Keratinocyte (primary cell): ENCODE measurements at regions not wholly inside any gene's neighbourhood (a gene's known extent, or its start where the extent isn't known, plus 50 kb on each side); places are given as distances from the start of the nearest gene placed in this dataset.
"Not testable (repeated sequence)": the region's sequence is repeated elsewhere in the genome, so short reads cannot be mapped to it uniquely, and the experiment has no call there.

Experiments
- DNase-seq: peaks from one replicate; pipeline ENCODE4 v3.0.0-alpha.2; 2011; ENCODE audit warnings: low read depth, missing footprints, low spot score
- FAIRE-seq: peaks from 2 replicates; lab custom pipeline; 2011; peaks lifted over from hg19 to GRCh38; lab: Jason Lieb, UNC
- H2AFZ ChIP-seq: 2 replicates; pipeline ENCODE4 v1.6.0; 2012; ENCODE audit warnings: low read length, control low read depth, inconsistent platforms; ENCODE audit not compliant: control insufficient read depth
- H3K27ac ChIP-seq: 2 replicates; pipeline ENCODE4 v1.5.1; 2011; ENCODE audit warnings: low read length; ENCODE audit not compliant: control insufficient read depth, insufficient read depth
- H3K27me3 ChIP-seq: 3 replicates; pipeline ENCODE4 v1.6.0; 2011; ENCODE audit warnings: low read length; ENCODE audit not compliant: control insufficient read depth, insufficient read depth; ENCODE audit errors: extremely low read depth
- H3K36me3 ChIP-seq, 2 experiments: 2 replicates in 1 of 2; 3 replicates in 1 of 2; pipeline ENCODE4 v1.5.1; 2011; ENCODE audit warnings: low read length in 2 of 2, mild to moderate bottlenecking in 1 of 2; ENCODE audit not compliant: control insufficient read depth in 2 of 2, insufficient read depth in 2 of 2; ENCODE audit errors: extremely low read depth in 1 of 2
- H3K4me1 ChIP-seq: 3 replicates; pipeline ENCODE4 v1.5.1; 2011; ENCODE audit warnings: low read length; ENCODE audit not compliant: control insufficient read depth, insufficient read depth; ENCODE audit errors: extremely low read depth
- H3K4me2 ChIP-seq: 3 replicates; pipeline ENCODE4 v1.6.0; 2011; ENCODE audit warnings: low read depth, low read length; ENCODE audit not compliant: control insufficient read depth, insufficient read depth; ENCODE audit errors: extremely low read depth
- H3K4me3 ChIP-seq, 3 experiments: fragments of 200-600 bp in 1 of 3; sonication (generic) in 1 of 3; 2 replicates in 2 of 3; 3 replicates in 1 of 3; pipeline ENCODE4 v1.5.1; 2011 to 2016; ENCODE audit warnings: low read length in 3 of 3, mild to moderate bottlenecking in 3 of 3, control low read depth in 2 of 3, inconsistent platforms in 1 of 3, low read depth in 1 of 3, mixed read lengths in 1 of 3, mixed run types in 1 of 3, moderate library complexity in 1 of 3; ENCODE audit not compliant: control insufficient read depth in 2 of 3, insufficient read depth in 2 of 3; ENCODE audit errors: extremely low read depth in 1 of 3
- H3K79me2 ChIP-seq: 2 replicates; pipeline ENCODE4 v1.6.0; 2012; ENCODE audit warnings: low read length; ENCODE audit not compliant: control insufficient read depth, insufficient read depth
- H3K9ac ChIP-seq: 3 replicates; pipeline ENCODE4 v1.6.0; 2011; ENCODE audit warnings: low read length; ENCODE audit not compliant: control insufficient read depth, insufficient read depth; ENCODE audit errors: extremely low read depth
- H3K9me1 ChIP-seq: 3 replicates; pipeline ENCODE4 v1.6.0; 2011; ENCODE audit warnings: low read length; ENCODE audit not compliant: control insufficient read depth, insufficient read depth; ENCODE audit errors: extremely low read depth
- H3K9me3 ChIP-seq: 2 replicates; pipeline ENCODE4 v1.5.1; 2012; ENCODE audit warnings: low read depth, low read length; ENCODE audit not compliant: control insufficient read depth
- H4K20me1 ChIP-seq: 3 replicates; pipeline ENCODE4 v1.6.0; 2011; ENCODE audit warnings: low read length; ENCODE audit not compliant: control insufficient read depth, insufficient read depth; ENCODE audit errors: extremely low read depth
- CTCF ChIP-seq, 3 experiments: IDR thresholded peaks in 1 of 3; conservative IDR thresholded peaks in 1 of 3; optimal IDR thresholded peaks in 1 of 3; 2 replicates in 2 of 3; 3 replicates in 1 of 3; pipeline versions ENCODE3 to v1.5.1; 2011; ENCODE audit warnings: low read length in 3 of 3, mild to moderate bottlenecking in 3 of 3, moderate library complexity in 2 of 3, control low read depth in 1 of 3, inconsistent platforms in 1 of 3; ENCODE audit not compliant: insufficient read depth in 2 of 3; ENCODE audit errors: extremely low read depth in 1 of 3
- EZH2 ChIP-seq: IDR thresholded peaks from one replicate; pipeline ENCODE4 v1.6.1; 2012; ENCODE audit warnings: inconsistent platforms, mild to moderate bottlenecking, low read length, moderate library complexity
- dilution Hi-C: fragments of 300-500 bp; cut with MboI; formaldehyde crosslinking; loops from one replicate; pipeline ENCODE4 v1.7.0; 2020; ENCODE audit warnings: low sequenced_read_pairs; ENCODE audit not compliant: extremely low pct_ligation_motif_present

- H3K9ac ChIP-seq, H3K4me1 ChIP-seq, DNase-seq, H3K79me2 ChIP-seq, H3K9me3 ChIP-seq, H3K4me2 ChIP-seq, dilution Hi-C loops, H3K27ac ChIP-seq, H3K36me3 ChIP-seq, FAIRE-seq, H4K20me1 ChIP-seq, H2AFZ ChIP-seq, H3K4me3 ChIP-seq, H3K27me3 ChIP-seq, H3K9me1 ChIP-seq: not testable (repeated sequence)
These were observed 670.2 kb upstream of the CTNND2 start for GRCh38 chr5:12574298-12575093.

GRCh38 chr5:12573916-12574297 lies 669.7 kb upstream of the CTNND2 start:
- H2AFZ ChIP-seq, H3K4me2 ChIP-seq, H3K27me3 ChIP-seq, H3K9me1 ChIP-seq, H4K20me1 ChIP-seq, H3K9ac ChIP-seq, H3K27ac ChIP-seq, dilution Hi-C loops, FAIRE-seq, DNase-seq, H3K36me3 ChIP-seq, H3K79me2 ChIP-seq, H3K9me3 ChIP-seq, H3K4me1 ChIP-seq, H3K4me3 ChIP-seq: not testable (repeated sequence)

- Histone ChIP-seq H3K4me2 (no peak overlapping the region), H3K27me3 (no peaks in the 10 kb centered on the region), H3K36me3 (no peaks in the 10 kb centered on the region), H4K20me1 (no peaks in the 10 kb centered on the region), H3K9ac (no peak overlapping the region), H3K9me3 (no peaks in the 10 kb centered on the region), H3K9me1 (no peaks in the 10 kb centered on the region), H2AFZ (no peak overlapping the region), H3K4me1 (no peaks in the 10 kb centered on the region), H3K27ac (no peak overlapping the region), H3K79me2 (no peaks in the 10 kb centered on the region), H3K4me3 (no peak overlapping the region)
- dilution Hi-C loops, result no loop called here
- TF ChIP-seq CTCF (optimal IDR thresholded peaks at IDR 0.05 in 1 of 3, IDR thresholded peaks at IDR 0.05 in 1 of 3, conservative IDR thresholded peaks at IDR 0.05 in 1 of 3; ENCODE audit: extremely low read depth in 1 of 3, insufficient read depth in 2 of 3, low read length in 3 of 3) (no peak), EZH2 (no peak)
- FAIRE-seq, result no peak
- DNase-seq, result no peak
These were observed 666.4 kb upstream of the CTNND2 start for GRCh38 chr5:12570688-12571087.
